Liver (tissue), 9 donors: ENCODE measurements at regions not wholly inside any gene's neighbourhood (a gene's known extent, or its start where the extent isn't known, plus 50 kb on each side); places are given as distances from the start of the nearest gene placed in this dataset. TPM values are rescaled to one million over a fixed set of nuclear protein-coding genes. Genes with fewer than 3 reads are reported as not detected.
A peak's percentile ranks its signal among the peaks of the same experiment; 100 is the strongest.

ENCODE experiments used
- DNase-seq: peaks from one replicate; pipeline ENCODE4 v3.0.0-alpha.2; 2017; ENCODE audit warnings: low spot score
- H3K27ac ChIP-seq, 2 donors: one replicate each; pipeline ENCODE4 v1.7.0; 2013; ENCODE audit warnings: inconsistent platforms in 2 of 2, low read length in 2 of 2, control low read depth in 1 of 2, low read depth in 1 of 2, mild to moderate bottlenecking in 1 of 2
- H3K27me3 ChIP-seq, 4 donors: one replicate each; pipeline versions ENCODE4 v1.6.1 to v1.7.0; 2013; ENCODE audit warnings: low read length in 3 of 4, inconsistent platforms in 1 of 4, mild to moderate bottlenecking in 1 of 4, moderate library complexity in 1 of 4; ENCODE audit not compliant: control insufficient read depth in 4 of 4, insufficient read depth in 4 of 4
- H3K36me3 ChIP-seq, 4 donors: one replicate each; pipeline versions ENCODE4 v1.6.1 to v1.7.0; 2013; ENCODE audit warnings: low read length in 3 of 4, mild to moderate bottlenecking in 3 of 4, low read depth in 1 of 4, moderate library complexity in 1 of 4; ENCODE audit not compliant: control insufficient read depth in 4 of 4, insufficient read depth in 3 of 4
- H3K4me1 ChIP-seq, 4 donors: one replicate each; pipeline versions ENCODE4 v1.6.1 to v1.7.0; 2013; ENCODE audit warnings: low read length in 3 of 4, mild to moderate bottlenecking in 3 of 4, moderate library complexity in 1 of 4; ENCODE audit not compliant: control insufficient read depth in 4 of 4, insufficient read depth in 4 of 4
- H3K4me3 ChIP-seq, 3 donors: one replicate each; pipeline versions ENCODE4 v1.6.1 to v1.7.0; 2013; ENCODE audit warnings: low read length in 3 of 3, control low read depth in 1 of 3, low read depth in 1 of 3, mild to moderate bottlenecking in 1 of 3
- H3K9ac ChIP-seq, 2 donors: one replicate each; pipeline ENCODE4 v1.7.0; 2013; ENCODE audit warnings: low read length in 2 of 2, mild to moderate bottlenecking in 2 of 2, moderate library complexity in 2 of 2, control low read depth in 1 of 2, low read depth in 1 of 2
- H3K9me3 ChIP-seq, 4 donors: one replicate each; pipeline versions ENCODE4 v1.6.1 to v1.7.0; 2013; ENCODE audit warnings: low read length in 3 of 4; ENCODE audit not compliant: control insufficient read depth in 4 of 4
- HNF4A ChIP-seq, 2 donors: conservative IDR thresholded peaks; 2 replicates each; pipeline ENCODE4 v1.6.1; 2016; ENCODE audit warnings: antibody characterized with exemption in 2 of 2, mild to moderate bottlenecking in 2 of 2
- RAD21 ChIP-seq, 2 donors: IDR thresholded peaks; 2 replicates each; pipeline ENCODE4 v1.6.1; 2016; ENCODE audit warnings: antibody characterized with exemption in 2 of 2, mild to moderate bottlenecking in 2 of 2
- WGBS: extraction: QIAGEN DNeasy Blood & Tissue Kit; methylation state at CpG from one replicate; pipeline ENCODE4 v1.1.7; 2013; 5-methylcytosine and 5-hydroxymethylcytosine counted together
- small RNA-seq: library from RNA; depleted of rRNA; stranded (forward); fragments of <200 nt; gene quantifications from one replicate; pipeline ENCODE3, GENCODE V24; 2014
- TF ChIP-seq, protein P1 (sequence below): IDR thresholded peaks from 2 replicates; pipeline ENCODE4 v1.6.1; 2016; ENCODE audit warnings: antibody characterized with exemption
- TF ChIP-seq, protein P2 (sequence below): fragments of 150-350 bp; IDR thresholded peaks from 2 replicates; pipeline ENCODE4 v1.5.1; 2017; ENCODE audit warnings: improper control_type of control experiment, low read depth, low read length; ENCODE audit not compliant: missing input control
- TF ChIP-seq, protein P3 (sequence below): IDR thresholded peaks from 2 replicates; pipeline ENCODE4 v1.6.1; 2016; ENCODE audit warnings: antibody characterized with exemption
- donor health status: healthy.
- donor health status: healthy.
- donor health status: healthy.
- donor health status: healthy.
- donor health status: healthy.

DNA sequence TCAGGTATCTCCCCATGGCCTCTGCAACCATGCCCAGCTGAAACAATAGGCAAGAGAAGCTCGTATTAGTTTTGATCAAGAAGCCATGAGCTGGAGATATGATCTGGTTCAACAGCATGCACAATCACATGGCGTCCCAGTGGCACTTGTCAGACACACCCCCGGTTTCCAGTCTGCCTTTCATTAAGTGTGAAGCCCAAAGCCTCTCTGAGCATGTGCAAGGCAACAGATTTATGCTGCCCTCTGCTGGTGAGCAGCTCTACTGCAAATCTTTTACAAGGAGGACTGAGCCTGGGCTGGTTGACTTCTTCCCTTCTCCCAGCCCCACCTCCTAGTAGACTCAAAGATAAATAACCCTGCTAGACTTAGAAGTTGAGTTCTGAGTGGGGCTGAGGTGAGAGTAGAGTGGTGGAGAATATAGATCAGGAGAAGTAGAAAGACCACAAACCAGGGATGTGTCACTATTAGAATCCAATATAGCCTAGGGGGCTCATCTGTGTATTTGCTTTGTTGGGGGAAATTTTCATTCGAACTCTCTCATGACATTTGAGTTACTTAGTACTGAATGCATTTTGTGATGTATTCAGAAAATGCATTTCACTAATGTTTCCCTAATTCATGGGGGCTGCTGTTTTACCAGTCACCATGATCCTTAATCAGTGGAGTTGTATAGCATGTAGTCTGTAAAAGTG is 53.7 kb upstream of the MBIP start:
- Histone ChIP-seq H3K27ac (no peak overlapping the region), H3K4me1 (no peaks in the 10 kb centered on the region), H3K9me3 (no peaks in the 10 kb centered on the region), H3K9ac (no peak overlapping the region), H3K4me3 (no peak overlapping the region), H3K27me3 (peaks cover 0 to 2% (median 0%) of the 10 kb centered on the region in 4 donors), H3K36me3 (no peaks in the 10 kb centered on the region)
- 27% methylated on average over 4 of the region's 4 CpGs for WGBS
- peak; percentile 72 for DNase-seq
- TF ChIP-seq RAD21 (IDR thresholded peaks at IDR 0.05) (peak; percentile 84 to 92), HNF4A (conservative IDR thresholded peaks at IDR 0.05) (no peak)
- TF ChIP-seq, protein P1, sequence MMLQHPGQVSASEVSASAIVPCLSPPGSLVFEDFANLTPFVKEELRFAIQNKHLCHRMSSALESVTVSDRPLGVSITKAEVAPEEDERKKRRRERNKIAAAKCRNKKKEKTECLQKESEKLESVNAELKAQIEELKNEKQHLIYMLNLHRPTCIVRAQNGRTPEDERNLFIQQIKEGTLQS, result no peak
- TF ChIP-seq, protein P2, sequence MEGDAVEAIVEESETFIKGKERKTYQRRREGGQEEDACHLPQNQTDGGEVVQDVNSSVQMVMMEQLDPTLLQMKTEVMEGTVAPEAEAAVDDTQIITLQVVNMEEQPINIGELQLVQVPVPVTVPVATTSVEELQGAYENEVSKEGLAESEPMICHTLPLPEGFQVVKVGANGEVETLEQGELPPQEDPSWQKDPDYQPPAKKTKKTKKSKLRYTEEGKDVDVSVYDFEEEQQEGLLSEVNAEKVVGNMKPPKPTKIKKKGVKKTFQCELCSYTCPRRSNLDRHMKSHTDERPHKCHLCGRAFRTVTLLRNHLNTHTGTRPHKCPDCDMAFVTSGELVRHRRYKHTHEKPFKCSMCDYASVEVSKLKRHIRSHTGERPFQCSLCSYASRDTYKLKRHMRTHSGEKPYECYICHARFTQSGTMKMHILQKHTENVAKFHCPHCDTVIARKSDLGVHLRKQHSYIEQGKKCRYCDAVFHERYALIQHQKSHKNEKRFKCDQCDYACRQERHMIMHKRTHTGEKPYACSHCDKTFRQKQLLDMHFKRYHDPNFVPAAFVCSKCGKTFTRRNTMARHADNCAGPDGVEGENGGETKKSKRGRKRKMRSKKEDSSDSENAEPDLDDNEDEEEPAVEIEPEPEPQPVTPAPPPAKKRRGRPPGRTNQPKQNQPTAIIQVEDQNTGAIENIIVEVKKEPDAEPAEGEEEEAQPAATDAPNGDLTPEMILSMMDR, result peak; percentile 84
- TF ChIP-seq, protein P3, sequence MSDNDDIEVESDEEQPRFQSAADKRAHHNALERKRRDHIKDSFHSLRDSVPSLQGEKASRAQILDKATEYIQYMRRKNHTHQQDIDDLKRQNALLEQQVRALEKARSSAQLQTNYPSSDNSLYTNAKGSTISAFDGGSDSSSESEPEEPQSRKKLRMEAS, result peak; percentile 86

Small RNA genes lying in the stretch of these regions (small RNA-seq; reads per million reads assigned to genes)
- not detected for gene RNU7-93P
